Tibial nerve (tissue), 4 donors: ENCODE measurements at regions not wholly inside any gene's neighbourhood (a gene's known extent, or its start where the extent isn't known, plus 50 kb on each side); places are given as distances from the start of the nearest gene placed in this dataset.

ENCODE experiments used
- CTCF ChIP-seq, 5 experiments: fragments of 200-600 bp in 3 of 5; fragments of 450-650 bp in 2 of 5; sonication (generic) in 3 of 5; IDR thresholded peaks; one replicate each; pipeline ENCODE4 v1.5.1; 2016 to 2019; ENCODE audit warnings: antibody characterized with exemption in 5 of 5, mild to moderate bottlenecking in 3 of 5, moderate library complexity in 2 of 5
- EP300 ChIP-seq, 2 donors: sonication (generic); formaldehyde crosslinking; IDR thresholded peaks; one replicate each; pipeline ENCODE4 v1.6.1; 2017; ENCODE audit warnings: antibody characterized with exemption in 2 of 2, mild to moderate bottlenecking in 1 of 2
- POLR2A ChIP-seq, 2 donors: fragments of 450-650 bp; IDR thresholded peaks; one replicate each; pipeline ENCODE4 v1.6.1; 2017; ENCODE audit warnings: antibody characterized with exemption in 2 of 2, mild to moderate bottlenecking in 2 of 2, moderate library complexity in 2 of 2

DNA sequence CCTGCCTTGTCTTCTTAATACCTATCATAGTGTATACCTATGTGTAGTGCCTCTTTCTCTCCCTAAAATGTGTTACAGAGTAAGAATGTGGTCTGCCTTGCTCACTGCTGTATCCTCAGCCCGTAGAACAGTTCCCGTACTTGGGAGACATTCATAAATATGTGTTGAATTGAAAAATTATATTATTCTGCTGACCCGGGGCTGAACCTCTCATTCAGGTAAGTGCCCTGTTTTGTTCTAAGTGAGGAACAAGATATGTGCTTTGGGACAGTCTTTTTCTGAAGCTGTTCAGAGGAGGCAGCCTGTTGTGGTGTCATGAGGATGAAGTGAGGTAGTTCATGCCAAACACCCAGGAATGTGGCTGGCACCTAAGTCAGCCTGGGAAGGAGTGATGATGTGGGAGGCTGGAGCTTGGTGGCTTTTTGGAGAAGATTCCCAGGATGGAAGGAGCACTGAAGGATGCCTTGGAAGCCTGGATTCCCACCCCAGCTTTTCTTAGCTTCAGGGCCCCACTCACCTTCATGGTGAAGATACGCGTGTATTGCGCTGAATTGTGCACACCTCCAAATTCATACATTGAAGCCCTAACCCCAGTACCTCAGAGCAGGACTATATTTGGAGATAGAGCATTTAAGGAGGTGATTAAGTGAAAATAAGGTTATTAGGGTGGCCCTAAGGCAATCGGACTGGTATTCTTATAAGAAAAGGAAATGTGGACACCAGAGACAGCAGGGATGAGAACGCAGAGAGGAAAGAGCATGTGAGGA, 166.3 kb downstream of the DDX1 start:
- TF ChIP-seq CTCF (IDR thresholded peaks at IDR 0.05) (no peak), EP300 (IDR thresholded peaks at IDR 0.05) (no peak), POLR2A (IDR thresholded peaks at IDR 0.05) (no peak)
